ENCODE measurements at regions not wholly inside any gene's neighbourhood (a gene's known extent, or its start where the extent isn't known, plus 50 kb on each side); places are given as distances from the start of the nearest gene placed in this dataset.

DNA sequence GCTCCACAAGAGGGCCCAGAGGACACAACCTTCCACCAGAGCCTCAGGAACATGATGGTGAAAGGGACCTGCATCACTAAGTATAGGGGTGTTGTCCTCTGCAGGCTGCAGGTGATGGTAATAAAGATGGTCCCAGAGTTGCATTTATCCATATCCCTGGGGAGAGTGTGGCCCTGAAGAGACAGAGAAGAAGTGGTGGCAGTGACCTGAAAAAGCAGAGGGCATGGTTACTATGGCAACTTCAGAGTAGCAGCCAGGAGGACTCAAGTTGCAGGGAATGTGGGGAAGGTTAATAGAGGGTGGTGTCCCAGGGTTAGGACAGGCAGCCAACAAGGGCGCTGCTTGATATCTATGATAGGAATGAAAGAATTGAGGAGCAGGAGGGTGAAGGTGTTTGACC is 57.1 kb downstream of the HLA-A start:
- TF ChIP-seq POLR2A (IDR thresholded peaks at IDR 0.05) (no peak), EP300 (IDR thresholded peaks at IDR 0.05) (no peak)

Measured in tibial nerve (tissue), 3 donors.